Hippocampal formation (tissue), 2 donors: ENCODE measurements at regions not wholly inside any gene's neighbourhood (a gene's known extent, or its start where the extent isn't known, plus 50 kb on each side); places are given as distances from the start of the nearest gene placed in this dataset.
"Not testable (repeated sequence)": the region's sequence is repeated elsewhere in the genome, so short reads cannot be mapped to it uniquely, and the experiment has no call there.

Experiments used
- DNase-seq, 2 donors: peaks; one replicate each; lab custom pipeline; 2025; lab: John Stamatoyannopoulos, UW

DNA sequence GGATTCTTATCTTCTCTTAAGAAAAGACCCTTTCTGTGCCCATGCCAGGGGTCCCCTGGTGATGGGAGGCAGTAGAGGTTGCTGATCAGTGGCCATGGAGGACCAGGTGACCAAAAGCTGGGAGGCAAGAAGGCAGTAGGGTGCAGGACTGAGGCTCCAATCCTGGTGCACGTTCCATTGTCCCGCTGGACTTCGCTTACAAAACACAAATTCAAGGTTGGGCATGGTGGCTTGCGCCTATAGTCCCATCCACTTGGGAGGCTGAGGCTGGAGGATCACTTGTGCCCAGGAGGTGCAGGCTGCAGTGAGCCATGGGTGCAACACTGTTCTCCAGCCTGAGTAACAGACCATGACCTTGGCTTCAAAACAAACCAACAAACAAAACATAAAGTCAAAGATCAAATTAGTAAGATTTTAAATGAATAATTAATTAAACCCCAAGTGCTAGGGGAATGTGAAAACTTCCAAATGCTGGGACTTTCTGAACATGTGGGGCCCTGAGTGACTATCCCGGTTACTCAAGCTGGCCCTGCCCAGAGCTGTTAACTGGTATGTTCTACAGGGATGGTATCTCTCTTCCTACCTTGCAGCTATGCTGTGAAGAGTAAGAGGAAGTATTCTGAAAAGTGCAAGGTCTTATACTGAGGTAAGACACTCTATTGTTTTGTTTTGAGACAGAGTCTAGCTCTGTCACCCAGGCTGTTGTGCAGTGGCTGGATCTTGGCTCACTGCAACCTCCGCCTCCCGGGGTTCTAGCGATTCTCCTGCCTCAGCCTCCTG lies 97.6 kb downstream of the LYZL2 start:
- no peak for DNase-seq

DNA sequence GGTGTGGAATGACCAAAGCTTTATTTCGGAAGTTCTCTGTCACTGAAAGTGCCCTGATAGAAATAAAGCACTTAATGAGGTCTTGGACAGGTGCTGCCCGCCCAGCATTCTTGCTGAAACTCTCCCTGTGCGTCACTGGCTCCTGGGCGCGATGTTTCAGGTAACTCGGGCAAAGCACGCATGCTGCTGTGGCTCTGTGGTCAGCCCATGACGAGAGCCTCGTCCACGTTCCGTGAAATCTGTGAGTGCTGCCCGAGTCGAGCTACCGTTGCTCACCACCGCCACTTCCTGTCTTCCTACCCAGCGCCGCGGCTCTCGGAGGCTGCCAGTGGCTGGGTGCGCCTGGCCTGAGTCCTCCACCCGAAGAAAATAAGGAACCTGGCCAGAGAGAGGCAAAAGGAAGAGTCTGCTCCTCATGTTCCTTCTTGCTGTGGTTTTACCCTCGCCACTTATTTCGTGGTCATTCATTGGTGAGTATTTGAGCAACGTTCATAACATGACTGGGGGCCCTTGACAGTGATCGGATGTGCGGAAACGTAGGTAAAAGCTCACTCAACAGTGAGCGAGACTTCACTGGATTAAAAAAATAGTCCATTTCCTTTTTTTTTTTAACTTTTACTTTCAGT lies 95.5 kb downstream of the MAP3K8 start:
- peak in 1 of 2 donors; percentile 37 for DNase-seq

DNA sequence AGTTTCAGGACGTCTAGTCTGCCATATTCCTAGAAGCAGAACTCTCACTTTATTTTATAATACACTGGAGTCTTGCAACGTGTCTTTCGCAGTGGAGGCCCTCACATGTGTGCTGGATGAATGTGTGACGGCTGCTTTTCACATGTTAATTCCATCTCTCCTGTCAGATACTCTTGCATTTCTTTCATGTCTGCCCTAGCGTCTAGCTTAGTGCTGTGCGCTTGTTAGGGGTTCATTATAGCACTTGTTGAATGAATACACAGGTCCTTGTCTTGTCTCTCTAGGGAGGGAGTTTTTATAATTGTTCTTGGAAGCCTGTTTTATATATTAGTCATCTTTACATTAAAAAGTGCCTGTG lies 94.4 kb downstream of the MAP3K8 start:
- DNase-seq: no peak

DNA sequence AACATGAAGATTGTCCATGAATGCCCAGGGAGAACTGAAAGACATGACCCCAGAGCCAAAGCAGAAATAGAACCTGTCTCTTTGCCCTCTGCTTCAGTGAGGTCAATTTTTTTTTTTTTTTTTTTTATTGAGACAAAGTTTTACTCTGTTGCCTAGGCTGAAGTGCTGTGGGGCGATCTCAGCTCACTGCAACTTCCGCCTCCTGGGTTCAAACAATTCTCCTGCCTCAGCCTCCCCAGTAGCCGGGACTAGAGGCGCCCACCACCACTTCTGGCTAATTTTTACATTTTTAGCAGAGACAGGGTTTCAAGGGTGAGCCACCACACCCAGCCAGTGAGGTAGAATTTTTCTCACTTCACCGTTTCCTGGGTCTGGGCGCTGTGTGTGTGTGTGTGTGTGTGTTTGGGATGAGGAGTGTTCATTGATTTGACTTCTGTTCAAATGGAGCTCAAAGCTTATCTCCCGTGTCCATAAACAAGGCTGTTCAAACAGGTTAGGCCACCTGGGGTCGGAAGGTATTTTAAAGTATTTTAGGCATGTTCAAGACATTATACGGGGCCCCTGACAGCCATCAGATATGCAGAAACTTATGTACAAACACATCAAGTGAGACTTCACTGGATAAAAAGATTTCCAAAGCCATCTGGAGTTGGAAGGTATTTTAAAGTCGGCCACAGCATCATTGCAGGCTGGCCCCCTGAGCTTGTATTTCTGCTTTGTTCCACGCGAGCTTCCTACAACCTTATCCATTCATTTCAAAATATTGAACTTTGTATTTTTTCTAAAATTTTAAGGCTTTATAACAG lies 93.8 kb downstream of the MAP3K8 start:
- DNase-seq: no peak

DNA sequence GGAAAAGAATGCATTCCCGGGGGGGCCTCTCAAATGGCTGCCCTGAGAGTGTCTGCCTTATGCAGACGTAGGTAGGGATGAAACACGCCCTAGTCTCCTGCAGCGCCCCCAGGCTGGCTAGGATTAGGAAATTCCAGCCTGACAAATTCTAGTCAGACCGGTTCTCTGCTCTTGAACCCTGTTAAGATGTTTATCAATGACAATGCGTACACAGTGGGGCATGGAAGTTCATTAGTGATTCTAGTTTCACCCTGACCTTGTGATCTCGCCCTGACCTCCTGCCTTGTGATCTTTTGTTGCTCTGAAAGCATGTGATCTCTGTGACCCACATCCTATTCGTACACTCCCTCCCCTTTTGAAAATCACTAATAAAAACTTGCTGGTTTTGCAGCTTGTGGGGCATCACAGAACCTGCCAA lies 88.7 kb downstream of the MAP3K8 start:
- not testable (repeated sequence) for DNase-seq

DNA sequence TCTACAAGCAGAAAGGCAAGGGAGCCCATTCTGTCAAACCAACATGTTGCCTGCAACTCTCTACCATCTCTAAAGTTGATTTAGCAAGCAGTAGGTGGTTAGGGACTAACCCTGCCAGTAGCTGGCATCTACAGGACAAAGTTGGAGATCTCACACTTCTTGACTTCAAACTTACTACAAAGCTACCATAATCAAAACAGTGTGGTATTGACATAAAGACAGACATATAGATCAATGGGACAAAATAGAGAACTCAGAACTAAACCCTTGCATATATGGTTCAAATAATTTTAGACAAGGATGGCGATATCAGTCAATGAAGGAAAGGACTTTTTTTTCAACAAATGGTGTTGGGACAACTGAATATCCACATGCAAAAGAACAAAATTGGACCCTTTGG lies 84.9 kb downstream of the MAP3K8 start:
- no peak for DNase-seq
